K562 (cell line): ENCODE measurements at regions not wholly inside any gene's neighbourhood (a gene's known extent, or its start where the extent isn't known, plus 50 kb on each side); places are given as distances from the start of the nearest gene placed in this dataset.
A peak's percentile ranks its signal among the peaks of the same experiment; 100 is the strongest.
"Not testable (repeated sequence)": the region's sequence is repeated elsewhere in the genome, so short reads cannot be mapped to it uniquely, and the experiment has no call there.

Experiments
- ATAC-seq: fragments of 200-7000 bp; cut with Tn5 transposase; 3 replicates; pipeline ENCODE4 v1.9.1; 2020; ENCODE audit warnings: moderate library complexity
- BruUV-seq: library from RNA; stranded (reverse); fragments of 400-500 nt; replicated peaks from 2 replicates; lab custom pipeline; 2021; lab: Mats Ljungman, UMichigan
- CTCF ChIA-PET: fragments of 300-600 bp; formaldehyde crosslinking; extraction: SDS; loops from one replicate; lab custom pipeline; 2021; ENCODE audit warnings: low intra/inter-chr PET ratio; lab: Yijun Ruan, JAX
- POLR2A ChIA-PET: fragments of 300-600, 350-650 bp; sonication (Branson Sonifier 250); formaldehyde crosslinking; extraction: SDS; loops from one replicate; lab custom pipeline; 2021; ENCODE audit warnings: antibody characterized with exemption, inconsistent platforms; lab: Yijun Ruan, JAX
- DNase-seq, 4 experiments: peaks; one replicate each; pipeline versions ENCODE4 v3.0.0 to v3.0.0-alpha.2; 2011 to 2018; ENCODE audit warnings: low spot score in 3 of 4, mixed read lengths in 3 of 4; ENCODE audit errors: extremely low read depth in 1 of 4
- FAIRE-seq: peaks from 2 replicates; lab custom pipeline; 2011; peaks lifted over from hg19 to GRCh38; lab: Jason Lieb, UNC
- H2AFZ ChIP-seq: 2 replicates; pipeline ENCODE4 v1.6.0; 2011; ENCODE audit warnings: low read depth, low read length, control low read depth, inconsistent platforms
- H3K27ac ChIP-seq: fragments of 200-600 bp; 3 replicates; pipeline ENCODE4 v1.8.0; 2011; ENCODE audit warnings: low read depth, mild to moderate bottlenecking, control low read depth, inconsistent platforms, low read length, moderate library complexity, mixed read lengths; ENCODE audit errors: extremely low read depth
- H3K27me3 ChIP-seq, 2 experiments: fragments of 300-600 bp in 1 of 2; 2 replicates in 1 of 2; 3 replicates in 1 of 2; pipeline versions ENCODE4 v1.6.0 to v1.8.0; 2011; ENCODE audit warnings: inconsistent platforms in 2 of 2, low read length in 2 of 2, mild to moderate bottlenecking in 1 of 2, mixed read lengths in 1 of 2, moderate library complexity in 1 of 2; ENCODE audit not compliant: control insufficient read depth in 2 of 2, insufficient read depth in 2 of 2
- H3K36me3 ChIP-seq: fragments of 300-600 bp; 3 replicates; pipeline ENCODE4 v1.8.0; 2011; ENCODE audit warnings: mild to moderate bottlenecking, low read length, inconsistent platforms; ENCODE audit not compliant: control insufficient read depth, insufficient read depth
- H3K4me1 ChIP-seq, 2 experiments: fragments of 200-600 bp in 1 of 2; replicated peaks in 1 of 2; 2 replicates in 1 of 2; 3 replicates in 1 of 2; pipeline versions ENCODE4 v1.5.1 to v1.8.0; 2011; ENCODE audit warnings: inconsistent platforms in 2 of 2, low read length in 2 of 2, mild to moderate bottlenecking in 1 of 2, mixed read lengths in 1 of 2, moderate library complexity in 1 of 2; ENCODE audit not compliant: control insufficient read depth in 2 of 2, insufficient read depth in 2 of 2
- H3K4me2 ChIP-seq: 2 replicates; pipeline ENCODE4 v1.6.1; 2011; ENCODE audit warnings: low read length, control low read depth, inconsistent platforms, mixed read lengths; ENCODE audit not compliant: insufficient read depth
- H3K4me3 ChIP-seq: fragments of 200-600 bp; sonication (generic), shearing (Covaris generic); 2 replicates; pipeline ENCODE4 v1.5.1; 2016; ENCODE audit warnings: control low read depth, inconsistent platforms
- H3K79me2 ChIP-seq: fragments of 200-600 bp; 3 replicates; pipeline ENCODE4 v1.8.0; 2011; ENCODE audit warnings: low read length, inconsistent platforms; ENCODE audit not compliant: control insufficient read depth, insufficient read depth
- H3K9ac ChIP-seq, 2 experiments: 2 replicates each; pipeline versions ENCODE4 v1.6.0 to v1.6.1; 2011; ENCODE audit warnings: low read depth in 2 of 2, low read length in 2 of 2, control low read depth in 1 of 2, inconsistent platforms in 1 of 2, mild to moderate bottlenecking in 1 of 2, mixed read lengths in 1 of 2; ENCODE audit not compliant: insufficient read depth in 1 of 2
- H3K9me1 ChIP-seq: one replicate; pipeline ENCODE4 v1.6.0; 2011; ENCODE audit warnings: inconsistent platforms, mild to moderate bottlenecking, low read length, moderate library complexity; ENCODE audit not compliant: control insufficient read depth, insufficient read depth
- H3K9me3 ChIP-seq: replicated peaks from 2 replicates; pipeline ENCODE4 v1.5.1; 2011; ENCODE audit warnings: low read depth, low read length, inconsistent platforms; ENCODE audit not compliant: control insufficient read depth, insufficient read depth
- H4K20me1 ChIP-seq: replicated peaks from 2 replicates; pipeline ENCODE4 v1.6.1; 2011; ENCODE audit warnings: low read length, inconsistent platforms, mixed read lengths; ENCODE audit not compliant: control insufficient read depth, insufficient read depth
- POLR2G ChIP-seq: fragments of 200-400 bp; formaldehyde crosslinking; IDR thresholded peaks from 2 replicates; pipeline ENCODE4 v1.6.1; 2017; ENCODE audit warnings: low read depth, mild to moderate bottlenecking, antibody characterized with exemption, low read length, moderate library complexity
- WGBS: fragments of 100-300 bp; shearing (Covaris generic); methylation state at CpG from one replicate; pipeline ENCODE4 v1.1.6; 2016; ENCODE audit warnings: low coverage, mixed read lengths; ENCODE audit not compliant: insufficient coverage; ENCODE audit errors: missing lambda C conversion rate; 5-methylcytosine and 5-hydroxymethylcytosine counted together
- in situ Hi-C: fragments of 300-500 bp; cut with MboI; formaldehyde crosslinking; loops from 4 replicates; pipeline ENCODE4 v1.15.0; 2018; ENCODE audit warnings: inconsistent platforms, mixed read lengths
- intact Hi-C: fragments of 100-400 bp; cut with micrococcal nuclease; formaldehyde crosslinking; loops from 2 replicates; pipeline ENCODE4 v1.14.2; 2022

DNA sequence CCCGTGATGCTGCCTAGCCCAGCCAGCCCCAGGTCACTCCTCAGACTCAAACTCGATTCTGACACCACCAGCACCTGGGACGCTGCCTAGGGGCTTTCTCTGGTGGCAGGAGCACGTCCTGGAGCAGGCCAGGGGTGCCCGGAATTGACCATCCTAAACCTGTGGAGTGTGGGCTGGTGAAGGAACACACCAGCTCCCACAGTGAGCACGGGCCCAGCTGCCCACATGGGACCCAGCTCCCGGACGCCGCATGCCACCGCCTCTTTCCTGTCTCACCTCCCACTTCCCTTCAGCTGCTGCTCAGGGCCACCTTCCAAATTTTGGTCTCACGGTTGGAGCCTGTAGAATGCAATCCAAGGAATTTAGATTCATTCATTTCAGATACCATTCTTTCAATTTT, 50.4 kb upstream of the TNK2 start:
- H2AFZ ChIP-seq, in situ Hi-C loops, FAIRE-seq, ATAC-seq, BruUV-seq, H3K79me2 ChIP-seq, H3K9me3 ChIP-seq, H3K27me3 ChIP-seq, H3K4me2 ChIP-seq: not testable (repeated sequence)
- Histone ChIP-seq H3K9ac (peak overlapping the region in 1 of 2 experiments; percentile 71; a peak in 1 of 4 replicates), H3K36me3 (peaks cover 22% of the 10 kb centered on the region; the same call in 1 of the 3 replicates)
- 76% methylated on average over 11 of the region's 11 CpGs for WGBS
- TF ChIP-seq POLR2G = peak; percentile 35; the same call in 1 of the 2 replicates
- TF ChIP-seq, all 486 proteins: peak for 1; not testable (repeated sequence) for 485
- H3K4me3 ChIP-seq, POLR2A ChIA-PET, H4K20me1 ChIP-seq, CTCF ChIA-PET, H3K4me1 ChIP-seq, H3K9me1 ChIP-seq, H3K27ac ChIP-seq: not testable (repeated sequence)
- peak in 1 of 4 experiments; percentile 7 for DNase-seq
- intact Hi-C loops = loop anchor here (5.0 kb wide), 1 partner anchor 266 kb away; no protein-coding TSS in a partner anchor
